NT2/D1 (cell line): ENCODE measurements at regions not wholly inside any gene's neighbourhood (a gene's known extent, or its start where the extent isn't known, plus 50 kb on each side); places are given as distances from the start of the nearest gene placed in this dataset.

ENCODE experiments used
- DNase-seq: peaks from one replicate; pipeline ENCODE4 v3.0.0-alpha.2; 2011; ENCODE audit warnings: low read depth, low spot score
- H3K27me3 ChIP-seq: 2 replicates; pipeline ENCODE4 v1.6.0; 2011; ENCODE audit warnings: mild to moderate bottlenecking; ENCODE audit not compliant: insufficient read length, insufficient read depth
- H3K36me3 ChIP-seq: 2 replicates; pipeline ENCODE4 v1.6.1; 2011; ENCODE audit warnings: mild to moderate bottlenecking, low read length, mixed read lengths; ENCODE audit not compliant: insufficient read depth, insufficient read length
- H3K4me1 ChIP-seq: 2 replicates; pipeline ENCODE4 v1.5.1; 2011; ENCODE audit not compliant: insufficient read depth, insufficient read length
- H3K4me3 ChIP-seq: 2 replicates; pipeline ENCODE4 v1.5.1; 2011; ENCODE audit warnings: low read depth; ENCODE audit not compliant: insufficient read length
- H3K9ac ChIP-seq: 2 replicates; pipeline ENCODE4 v1.6.0; 2011; ENCODE audit warnings: low read depth; ENCODE audit not compliant: insufficient read length
- H3K9me3 ChIP-seq: 2 replicates; pipeline ENCODE4 v1.5.1; 2011; ENCODE audit warnings: mild to moderate bottlenecking, low read length; ENCODE audit not compliant: insufficient read depth
- SUZ12 ChIP-seq: IDR thresholded peaks from 2 replicates; pipeline ENCODE4 v1.6.1; 2011; ENCODE audit not compliant: insufficient read length, insufficient read depth; ENCODE audit errors: extremely low read depth
- YY1 ChIP-seq: IDR thresholded peaks from 2 replicates; pipeline ENCODE4 v1.6.1; 2011; ENCODE audit not compliant: insufficient read length, insufficient read depth
- ZNF274 ChIP-seq: IDR thresholded peaks from 2 replicates; pipeline ENCODE4 v1.6.1; 2011; ENCODE audit warnings: mild to moderate bottlenecking, low read depth, low read length

DNA sequence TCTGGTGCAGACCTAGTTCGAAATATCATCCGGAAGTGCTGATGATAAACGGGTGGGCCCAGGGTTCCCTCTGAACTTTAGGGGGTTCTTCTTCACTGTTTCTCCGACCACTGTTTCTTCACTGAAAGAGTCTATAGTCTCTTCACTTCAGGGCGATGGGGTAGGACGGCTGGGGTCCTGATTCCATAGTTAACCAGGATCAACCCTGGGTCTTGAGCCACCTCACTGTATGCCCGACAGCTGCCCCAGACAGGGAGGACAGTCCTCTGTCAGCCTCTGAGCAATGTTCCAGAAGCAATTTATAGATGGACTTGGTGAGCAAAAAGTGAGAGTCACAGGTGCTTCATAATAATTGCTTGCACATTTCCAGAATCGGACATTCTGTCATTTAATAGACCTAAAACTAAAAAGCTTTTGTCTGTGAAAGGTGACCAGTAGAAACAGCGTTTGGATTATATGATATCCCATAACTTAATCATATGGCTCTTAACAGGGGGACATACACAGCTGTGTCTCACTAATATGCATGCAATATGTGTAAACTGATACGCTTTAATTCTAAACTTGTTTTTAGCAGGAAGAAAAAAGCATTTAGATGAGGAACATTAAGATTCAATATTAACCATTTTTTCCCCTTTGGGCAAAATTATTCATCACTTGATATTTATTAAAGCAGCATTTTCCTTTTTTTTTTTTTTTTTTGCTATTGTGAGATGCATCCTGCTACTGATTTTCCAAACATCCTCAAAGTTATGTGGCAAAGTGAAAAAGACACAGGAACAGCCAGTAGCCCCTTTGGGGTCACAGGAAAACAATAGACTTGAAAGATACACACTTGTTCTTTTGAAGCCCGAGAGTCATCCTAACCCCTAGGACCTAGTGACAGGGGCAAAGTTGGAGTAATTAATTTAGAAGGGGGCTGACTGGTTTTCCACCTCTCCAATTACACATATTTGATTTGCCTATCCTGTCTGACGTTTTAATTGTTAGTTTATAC, 277.0 kb downstream of the ZNF536 start:
- H3K36me3 ChIP-seq: no peaks in the 10 kb centered on the region
- no peaks in the 10 kb centered on the region for H3K9me3 ChIP-seq
- H3K4me3 ChIP-seq: no peak overlapping the region
- no peak for DNase-seq
- H3K9ac ChIP-seq: no peak overlapping the region
- no peaks in the 10 kb centered on the region for H3K27me3 ChIP-seq
- TF ChIP-seq ZNF274: no peak
- TF ChIP-seq YY1: no peak
- TF ChIP-seq SUZ12: no peak
- H3K4me1 ChIP-seq: peaks cover 5% of the 10 kb centered on the region

DNA sequence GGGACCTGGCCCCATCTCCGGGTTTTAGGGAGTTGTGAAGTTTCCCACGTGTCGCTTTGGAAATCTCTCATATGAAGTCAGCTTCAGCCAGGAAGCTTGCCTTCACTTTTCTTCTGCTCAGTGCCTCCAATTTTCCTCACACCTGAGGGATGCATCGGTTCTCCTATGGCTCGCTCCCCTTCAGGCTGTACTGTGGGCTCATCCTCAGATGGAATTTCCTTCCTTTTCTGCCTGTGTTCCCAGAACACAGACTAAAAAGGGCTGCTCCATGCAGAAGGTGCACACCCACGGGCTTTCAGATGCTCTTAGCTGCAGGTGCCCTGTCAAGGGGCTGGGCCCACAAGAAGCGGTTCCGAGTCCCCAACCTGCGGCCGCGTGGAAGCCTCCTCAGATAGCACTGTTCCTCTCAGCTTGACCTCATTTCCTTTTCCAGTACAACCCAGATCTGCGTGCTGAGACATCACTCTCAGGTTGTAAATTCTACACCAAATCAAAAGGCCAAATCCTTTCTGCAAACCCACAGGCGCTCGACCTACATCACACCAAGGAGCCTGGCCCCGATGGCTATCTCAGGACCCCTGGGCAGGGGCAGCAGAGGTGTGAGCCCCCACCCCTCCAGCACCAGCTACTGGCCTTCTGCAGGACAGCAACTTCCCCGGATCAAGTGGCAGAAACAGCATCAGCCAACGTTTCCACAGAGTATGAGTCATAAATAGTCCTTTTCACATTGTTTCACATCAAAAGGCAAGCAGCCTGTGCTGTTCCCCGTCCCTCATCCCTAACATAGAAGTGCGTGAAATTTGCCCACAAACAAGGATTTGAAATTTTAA, 275.9 kb downstream of the ZNF536 start:
- Histone ChIP-seq H3K27me3 (no peaks in the 10 kb centered on the region), H3K36me3 (no peaks in the 10 kb centered on the region), H3K9me3 (no peaks in the 10 kb centered on the region), H3K4me3 (no peak overlapping the region), H3K4me1 (peaks cover 5% of the 10 kb centered on the region), H3K9ac (no peak overlapping the region)
- TF ChIP-seq SUZ12 (no peak), YY1 (no peak)
- no peak for DNase-seq

- H3K9me3 ChIP-seq: no peaks in the 10 kb centered on the region
- no peaks in the 10 kb centered on the region for H3K27me3 ChIP-seq
- no peak overlapping the region for H3K9ac ChIP-seq
- H3K4me1 ChIP-seq: peaks cover 5% of the 10 kb centered on the region
- H3K4me3 ChIP-seq: no peak overlapping the region
- TF ChIP-seq ZNF274: no peak
- no peak for TF ChIP-seq YY1
- no peak for TF ChIP-seq SUZ12
- no peak for DNase-seq
- no peaks in the 10 kb centered on the region for H3K36me3 ChIP-seq
Observed at GRCh38 chr19:30646806-30647205, 274.6 kb downstream of the ZNF536 start.

- Histone ChIP-seq H3K4me1 (peaks cover 5% of the 10 kb centered on the region), H3K9ac (no peak overlapping the region), H3K36me3 (no peaks in the 10 kb centered on the region), H3K27me3 (no peaks in the 10 kb centered on the region), H3K4me3 (no peak overlapping the region), H3K9me3 (no peaks in the 10 kb centered on the region)
- TF ChIP-seq YY1 (no peak), ZNF274 (no peak), SUZ12 (no peak)
- no peak for DNase-seq
Observed at GRCh38 chr19:30645946-30646577, 273.9 kb downstream of the ZNF536 start.

GRCh38 chr19:30640252-30640965, 268.2 kb downstream of the ZNF536 start:
- no peaks in the 10 kb centered on the region for H3K27me3 ChIP-seq
- H3K9ac ChIP-seq: no peak overlapping the region
- no peaks in the 10 kb centered on the region for H3K36me3 ChIP-seq
- no peaks in the 10 kb centered on the region for H3K4me1 ChIP-seq
- TF ChIP-seq YY1: no peak
- no peak for TF ChIP-seq ZNF274
- no peak for TF ChIP-seq SUZ12
- no peak for DNase-seq
- no peak overlapping the region for H3K4me3 ChIP-seq
- no peaks in the 10 kb centered on the region for H3K9me3 ChIP-seq

GRCh38 chr19:30638889-30639288, 266.7 kb downstream of the ZNF536 start:
- Histone ChIP-seq H3K36me3 (no peaks in the 10 kb centered on the region), H3K9ac (no peak overlapping the region), H3K4me3 (no peak overlapping the region), H3K4me1 (no peaks in the 10 kb centered on the region), H3K9me3 (no peaks in the 10 kb centered on the region), H3K27me3 (no peaks in the 10 kb centered on the region)
- no peak for DNase-seq
- TF ChIP-seq YY1: no peak
- no peak for TF ChIP-seq SUZ12
- no peak for TF ChIP-seq ZNF274
